MG63 (cell line): ENCODE measurements at regions not wholly inside any gene's neighbourhood (a gene's known extent, or its start where the extent isn't known, plus 50 kb on each side); places are given as distances from the start of the nearest gene placed in this dataset.

Source experiments
- DNase-seq: peaks from one replicate; pipeline ENCODE4 v3.0.0-alpha.2; 2020
- H3K27me3 ChIP-seq: fragments of 250-450 bp; sonication (Bioruptor Pico); 2 replicates; pipeline ENCODE4 v1.5.1; 2020; ENCODE audit warnings: mild to moderate bottlenecking, moderate library complexity
- H3K36me3 ChIP-seq: fragments of 250-450 bp; sonication (Bioruptor Pico); 2 replicates; pipeline ENCODE4 v1.5.1; 2020; ENCODE audit warnings: mild to moderate bottlenecking, moderate library complexity
- H3K4me3 ChIP-seq: fragments of 250-450 bp; sonication (Bioruptor Pico); 2 replicates; pipeline ENCODE4 v1.5.1; 2020; ENCODE audit warnings: mild to moderate bottlenecking, moderate library complexity
- H3K9me3 ChIP-seq: fragments of 250-450 bp; sonication (Bioruptor Pico); 2 replicates; pipeline ENCODE4 v1.5.1; 2020; ENCODE audit warnings: mild to moderate bottlenecking, moderate library complexity

DNA sequence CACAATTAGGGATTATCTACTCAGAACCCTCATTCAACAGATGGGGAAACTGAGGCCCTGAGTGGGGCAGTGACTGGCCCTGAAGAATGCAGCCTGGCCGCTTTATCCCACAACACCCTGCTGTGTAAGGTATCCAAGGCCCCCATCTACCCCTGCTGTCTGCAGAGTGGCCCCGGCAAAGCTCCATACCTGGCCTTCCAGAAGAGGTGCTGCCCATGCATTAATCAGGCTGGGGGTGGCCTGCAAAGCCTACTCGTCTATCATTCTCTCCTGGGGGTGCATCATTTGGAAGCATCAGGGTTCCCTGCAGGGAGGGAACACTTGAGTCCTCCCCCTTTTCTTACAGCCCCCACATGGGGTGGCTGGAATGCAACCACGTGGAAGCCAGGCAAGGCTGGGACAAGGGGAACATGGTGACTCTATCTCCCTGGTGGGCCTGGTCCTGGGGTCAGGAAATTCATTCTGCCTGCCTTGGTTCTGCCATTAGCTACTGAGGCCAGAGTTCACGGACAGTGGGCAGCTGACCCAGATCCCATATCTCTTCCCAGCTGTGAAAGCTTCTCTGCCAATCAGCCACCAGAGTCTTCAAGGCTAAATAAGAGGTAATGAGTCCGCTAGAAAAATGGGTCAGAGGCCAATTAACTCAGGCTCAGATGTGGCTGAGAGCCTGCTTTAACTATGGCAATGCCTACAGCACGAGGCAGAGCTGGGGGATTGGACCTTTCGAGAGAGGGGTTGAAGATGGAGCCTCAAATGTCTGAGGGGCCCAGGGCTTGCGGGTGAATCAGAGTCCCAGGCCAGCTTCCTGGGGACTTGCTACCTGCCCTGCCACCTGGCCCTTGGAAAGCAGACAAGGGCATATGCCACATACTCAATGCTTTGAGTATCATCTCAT is 72.3 kb upstream of the TOX2 start:
- Histone ChIP-seq H3K27me3 (0 out of 2 replicates have a peak, but pooled peaks cover 2% of the 10 kb centered on the region), H3K9me3 (no peaks in the 10 kb centered on the region), H3K4me3 (no peak overlapping the region), H3K36me3 (no peaks in the 10 kb centered on the region)
- no peak for DNase-seq

DNA sequence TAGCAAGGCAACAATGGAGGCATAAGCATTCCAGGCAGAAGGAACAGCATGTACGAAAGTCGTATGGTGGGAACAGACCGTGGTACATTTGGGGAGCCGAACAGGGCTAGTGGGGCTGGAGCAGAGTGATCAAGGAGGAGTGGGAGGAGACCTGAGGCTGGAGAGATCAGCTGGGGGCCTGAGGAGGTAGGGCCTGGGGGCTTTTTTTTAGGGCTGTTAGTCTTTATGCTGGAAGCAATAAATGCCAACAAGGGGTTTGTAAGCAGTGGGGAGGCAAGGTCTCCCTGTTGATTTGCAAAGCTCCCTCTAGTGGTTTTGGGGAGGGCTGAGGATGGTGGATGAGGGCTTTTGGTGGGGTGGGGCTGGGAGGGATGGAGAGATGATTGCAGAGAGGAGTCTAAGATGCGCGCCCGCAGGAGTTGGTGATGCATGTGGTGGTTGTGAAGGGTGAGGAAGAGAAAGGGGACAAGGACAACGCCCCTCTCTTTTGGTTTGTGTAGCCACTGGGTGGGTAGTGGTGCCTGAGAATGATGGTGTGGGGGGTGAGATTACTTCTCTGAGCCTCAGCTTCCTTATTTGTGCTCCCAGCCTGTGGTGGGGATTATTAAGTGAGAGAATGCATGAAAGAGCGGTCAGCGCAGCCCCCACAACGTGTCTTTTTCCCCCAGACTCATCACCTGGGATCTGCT is 74.1 kb upstream of the TOX2 start:
- no peaks in the 10 kb centered on the region for H3K36me3 ChIP-seq
- H3K4me3 ChIP-seq, result no peak overlapping the region
- DNase-seq, result peak; percentile 29
- H3K27me3 ChIP-seq, result peaks cover 2% of the 10 kb centered on the region; the same call in 1 of the 2 replicates
- no peaks in the 10 kb centered on the region for H3K9me3 ChIP-seq

DNA sequence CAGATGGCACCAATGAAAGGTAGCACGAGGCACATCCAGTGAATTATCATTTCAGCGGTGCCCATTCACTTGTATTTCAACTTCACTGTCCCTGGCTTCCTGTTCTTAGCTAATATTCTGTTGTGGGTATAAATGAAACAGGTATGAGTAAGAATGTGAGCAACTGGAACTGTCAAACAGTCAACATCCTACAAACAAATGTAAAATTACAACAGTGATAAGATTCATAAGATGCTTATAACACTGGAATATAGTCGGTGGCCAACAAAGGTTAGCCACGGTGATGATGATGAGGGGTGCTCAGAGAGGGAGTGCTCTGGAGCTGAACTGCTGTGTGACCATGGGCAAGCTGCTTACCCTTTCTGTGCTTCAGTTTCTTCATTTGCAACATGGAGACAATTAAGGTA is 74.9 kb upstream of the TOX2 start:
- Histone ChIP-seq H3K36me3 (no peaks in the 10 kb centered on the region), H3K27me3 (peaks cover 2% of the 10 kb centered on the region; the same call in 1 of the 2 replicates)

DNA sequence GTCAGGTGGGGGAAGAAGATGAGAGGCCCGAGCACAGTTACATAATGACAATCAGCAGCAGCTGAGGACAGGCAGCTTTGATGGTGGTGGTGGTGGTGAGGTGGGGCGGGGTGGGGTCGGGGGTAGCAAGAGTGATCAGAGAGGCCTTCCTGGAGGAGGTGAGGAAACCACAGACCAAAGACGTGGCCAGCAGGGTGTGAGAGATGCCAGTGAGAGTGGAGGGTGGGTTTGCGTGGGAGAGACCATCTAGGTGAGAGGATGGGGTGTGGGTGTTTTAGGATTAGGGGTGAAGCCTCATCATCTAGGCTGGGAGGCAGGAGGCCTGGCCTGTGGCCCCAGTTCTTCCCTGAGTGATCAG is 76.0 kb upstream of the TOX2 start:
- no peak for DNase-seq
- H3K9me3 ChIP-seq, result no peaks in the 10 kb centered on the region
- no peaks in the 10 kb centered on the region for H3K36me3 ChIP-seq
- H3K4me3 ChIP-seq, result no peak overlapping the region
- H3K27me3 ChIP-seq, result peaks cover 2% of the 10 kb centered on the region; the same call in 1 of the 2 replicates

More for the DNA sequence above, 74.9 kb upstream of the TOX2 start:
- no peaks in the 10 kb centered on the region for H3K9me3 ChIP-seq
- no peak for DNase-seq
- H3K4me3 ChIP-seq, result no peak overlapping the region

DNA sequence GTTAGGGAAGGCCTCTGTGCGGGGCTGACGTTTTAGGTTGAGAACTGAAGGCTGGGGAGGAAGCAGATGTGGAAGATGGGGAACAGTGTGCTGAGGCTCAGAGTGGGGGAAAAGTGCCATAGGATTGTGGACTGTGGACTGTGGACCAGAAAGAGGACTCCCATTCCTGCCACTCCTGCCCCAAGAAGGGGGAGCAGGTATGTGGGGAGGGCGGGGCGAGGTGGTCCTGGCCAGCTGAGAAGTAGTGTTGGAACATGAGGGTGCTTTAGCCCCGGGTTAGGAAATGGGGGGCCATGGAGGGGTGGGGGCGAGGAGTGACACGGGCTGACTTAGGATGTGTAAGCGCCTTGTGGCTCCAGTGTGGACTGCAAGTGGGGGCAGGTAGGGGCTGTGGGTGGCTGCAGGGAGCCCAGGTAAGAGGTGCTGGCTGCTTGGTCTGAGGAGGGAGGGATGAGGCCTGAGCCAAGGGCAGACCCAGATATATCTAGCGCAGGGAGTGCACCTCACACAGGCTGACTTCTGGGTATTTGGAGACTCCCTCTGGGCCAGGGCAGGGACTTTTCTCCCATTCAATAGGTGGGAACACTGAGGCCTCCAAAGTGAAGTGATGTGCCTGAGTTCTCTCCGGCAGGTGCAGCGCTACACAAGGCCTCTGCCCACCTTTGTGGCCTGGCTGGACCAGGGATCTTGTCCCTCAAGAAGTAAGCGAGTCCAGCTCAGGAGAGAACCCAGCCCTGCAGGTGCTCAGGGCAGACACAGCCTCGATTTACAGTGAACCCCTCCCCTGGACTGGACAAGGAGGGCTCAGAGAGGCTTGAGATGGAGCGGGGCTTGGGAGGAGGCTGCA is 76.6 kb upstream of the TOX2 start:
- no peak for DNase-seq
- peaks cover 2% of the 10 kb centered on the region; the same call in 1 of the 2 replicates for H3K27me3 ChIP-seq
- H3K36me3 ChIP-seq, result no peaks in the 10 kb centered on the region
- H3K9me3 ChIP-seq, result no peaks in the 10 kb centered on the region
- no peak overlapping the region for H3K4me3 ChIP-seq

DNA sequence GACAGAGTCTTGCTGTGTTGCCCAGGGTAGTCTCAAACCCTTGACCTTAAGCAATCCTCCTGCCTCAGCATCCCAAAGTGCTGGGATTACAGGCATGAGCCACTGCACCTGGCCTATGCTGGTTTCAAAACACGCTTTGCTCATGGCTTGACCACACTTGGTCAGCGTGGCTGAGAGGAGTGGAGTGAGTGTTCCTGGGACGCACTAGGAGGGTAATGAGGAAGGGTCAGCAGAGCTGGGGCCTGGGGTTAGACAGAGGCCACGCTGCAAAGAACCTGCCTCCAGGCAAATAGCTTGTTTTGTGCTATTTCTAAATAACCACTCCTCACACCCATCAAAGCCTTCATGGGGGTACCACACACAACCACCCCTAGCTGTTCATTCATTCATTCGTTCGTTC is 77.9 kb upstream of the TOX2 start:
- Histone ChIP-seq H3K36me3 (no peaks in the 10 kb centered on the region), H3K27me3 (peaks cover 2% of the 10 kb centered on the region; the same call in 1 of the 2 replicates), H3K9me3 (no peaks in the 10 kb centered on the region), H3K4me3 (no peak overlapping the region)
- DNase-seq, result no peak

DNA sequence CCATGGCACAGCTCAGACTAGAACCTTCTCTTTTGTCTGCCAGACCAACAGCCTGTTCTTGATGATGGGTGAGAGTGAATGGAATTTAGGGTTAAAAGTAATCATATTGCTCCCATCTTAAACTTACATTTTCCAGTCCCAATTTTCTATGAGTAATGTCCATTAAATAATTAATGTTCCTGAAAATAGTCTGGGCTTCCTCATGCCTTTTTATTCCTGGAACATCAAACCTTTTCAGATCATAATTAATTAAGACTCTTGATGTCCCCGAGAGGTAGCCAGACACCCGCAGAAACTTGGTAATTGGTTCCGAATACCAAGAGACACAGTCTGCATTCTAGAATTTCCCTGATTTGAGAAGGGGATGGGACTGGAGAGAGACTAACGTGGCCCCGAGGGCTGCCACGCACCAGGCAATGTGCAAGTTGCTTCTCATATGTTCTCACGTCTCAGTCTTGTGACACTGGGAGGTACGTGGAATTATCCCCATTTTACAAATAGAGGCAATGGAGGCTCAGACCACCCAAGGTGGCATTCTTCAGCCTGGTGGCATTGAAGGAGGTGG is 78.6 kb upstream of the TOX2 start:
- H3K27me3 ChIP-seq, result peaks cover 2% of the 10 kb centered on the region; the same call in 1 of the 2 replicates
- no peaks in the 10 kb centered on the region for H3K36me3 ChIP-seq
- no peaks in the 10 kb centered on the region for H3K9me3 ChIP-seq
- DNase-seq, result no peak
- H3K4me3 ChIP-seq, result no peak overlapping the region

DNA sequence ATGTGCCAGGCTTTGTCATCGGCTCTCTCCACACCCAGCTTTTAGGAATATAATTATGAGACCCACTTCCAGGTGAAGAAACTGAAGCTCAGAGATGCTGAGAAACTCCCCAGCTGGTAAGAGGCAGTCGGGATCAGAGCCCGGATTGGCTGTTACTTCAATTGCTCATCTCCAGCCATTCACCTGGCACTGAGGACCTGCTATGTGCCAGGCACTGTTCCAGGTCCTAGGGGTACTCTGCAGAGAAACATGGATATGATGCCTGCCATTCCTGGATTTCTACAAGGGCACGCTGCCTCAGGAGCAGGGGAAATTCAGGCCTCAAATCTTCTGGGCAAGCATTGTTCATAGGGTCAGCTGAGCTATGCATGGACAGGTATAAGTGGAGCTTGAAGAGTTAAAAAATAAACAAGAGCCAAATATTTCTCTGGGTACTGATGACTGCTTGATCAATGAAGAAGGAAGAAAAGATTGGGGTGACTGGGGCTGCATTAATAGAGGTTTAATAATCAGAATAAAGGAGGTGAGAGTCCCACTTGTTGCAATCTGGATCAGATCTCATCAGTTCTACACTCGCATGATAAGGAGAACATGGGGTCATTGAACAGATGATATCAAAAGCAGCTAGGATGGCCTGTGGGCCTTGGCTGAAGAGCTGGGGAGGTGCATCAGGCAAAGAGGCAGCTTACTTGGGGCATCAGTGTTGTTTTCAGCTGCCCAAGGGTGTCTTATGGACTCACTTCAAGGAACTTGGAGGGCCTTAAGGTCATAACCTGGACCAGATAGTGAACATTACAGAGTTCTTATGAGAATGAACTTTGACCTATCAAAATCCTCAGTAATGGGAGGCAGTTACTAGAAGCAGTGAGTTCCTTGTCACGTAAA is 80.9 kb upstream of the TOX2 start:
- peaks cover 3% of the 10 kb centered on the region; the same call in 1 of the 2 replicates for H3K9me3 ChIP-seq
- no peak for DNase-seq
- no peaks in the 10 kb centered on the region; the same call in none of the 2 replicates for H3K27me3 ChIP-seq
- H3K4me3 ChIP-seq, result no peak overlapping the region
- H3K36me3 ChIP-seq, result no peaks in the 10 kb centered on the region

DNA sequence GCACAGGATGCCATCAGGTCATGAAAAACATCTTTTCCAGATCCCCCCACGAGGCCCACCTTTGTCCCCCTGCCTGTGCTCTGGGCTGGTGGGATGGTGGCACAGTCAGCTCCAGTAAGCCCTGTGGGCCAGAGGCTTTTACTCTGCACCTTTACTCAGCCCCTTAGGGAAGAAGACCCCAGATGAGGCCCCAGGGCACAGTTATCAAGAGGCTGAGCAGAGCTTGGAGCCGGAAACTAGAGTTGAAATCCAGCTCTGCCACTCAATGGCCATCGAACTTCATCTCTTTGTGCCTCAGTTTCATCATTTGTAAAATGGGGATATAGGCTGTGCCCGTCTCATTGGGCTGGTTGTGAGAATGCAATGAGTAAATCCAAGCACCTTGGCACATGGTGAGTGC is 81.7 kb upstream of the TOX2 start:
- Histone ChIP-seq H3K4me3 (no peak overlapping the region), H3K9me3 (peaks cover 3% of the 10 kb centered on the region; the same call in 1 of the 2 replicates), H3K36me3 (no peaks in the 10 kb centered on the region), H3K27me3 (no peaks in the 10 kb centered on the region; the same call in none of the 2 replicates)
- DNase-seq, result no peak

DNA sequence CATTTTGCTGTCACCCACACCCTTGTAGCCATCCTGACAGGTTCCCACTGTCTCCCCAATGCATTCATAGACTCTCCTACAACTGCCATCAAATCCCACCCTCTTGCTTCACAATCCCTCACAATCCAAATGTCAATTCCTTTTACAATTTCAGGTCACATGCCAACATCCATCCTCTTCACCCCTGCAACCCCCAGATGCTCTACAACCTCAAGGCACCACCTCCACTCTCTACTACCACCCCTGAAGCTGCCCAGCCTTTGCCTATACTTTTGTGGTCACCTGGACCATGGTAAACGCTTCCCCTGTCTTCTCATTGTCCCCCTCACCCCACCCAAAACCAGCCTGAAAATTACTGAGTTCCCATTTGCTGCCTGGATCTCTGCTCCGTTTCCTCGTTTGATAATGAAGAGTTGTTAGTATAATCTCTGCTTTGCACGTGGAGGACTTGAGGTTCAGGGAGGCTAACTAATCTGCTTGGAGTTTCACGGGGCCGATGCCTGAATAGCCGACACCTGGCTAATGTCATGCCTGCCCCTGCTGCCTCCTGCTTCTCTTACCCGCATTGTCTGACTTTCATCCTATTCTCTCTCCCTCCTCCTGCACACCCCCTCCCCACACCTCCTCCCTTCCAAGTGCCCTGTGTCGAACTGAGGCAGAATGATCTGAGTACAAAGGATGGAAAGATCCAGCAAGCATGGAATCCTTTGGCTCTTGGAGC is 82.4 kb upstream of the TOX2 start:
- no peak overlapping the region for H3K4me3 ChIP-seq
- peaks cover 3% of the 10 kb centered on the region; the same call in 1 of the 2 replicates for H3K9me3 ChIP-seq
- DNase-seq, result no peak
- no peaks in the 10 kb centered on the region; the same call in none of the 2 replicates for H3K27me3 ChIP-seq
- H3K36me3 ChIP-seq, result no peaks in the 10 kb centered on the region

DNA sequence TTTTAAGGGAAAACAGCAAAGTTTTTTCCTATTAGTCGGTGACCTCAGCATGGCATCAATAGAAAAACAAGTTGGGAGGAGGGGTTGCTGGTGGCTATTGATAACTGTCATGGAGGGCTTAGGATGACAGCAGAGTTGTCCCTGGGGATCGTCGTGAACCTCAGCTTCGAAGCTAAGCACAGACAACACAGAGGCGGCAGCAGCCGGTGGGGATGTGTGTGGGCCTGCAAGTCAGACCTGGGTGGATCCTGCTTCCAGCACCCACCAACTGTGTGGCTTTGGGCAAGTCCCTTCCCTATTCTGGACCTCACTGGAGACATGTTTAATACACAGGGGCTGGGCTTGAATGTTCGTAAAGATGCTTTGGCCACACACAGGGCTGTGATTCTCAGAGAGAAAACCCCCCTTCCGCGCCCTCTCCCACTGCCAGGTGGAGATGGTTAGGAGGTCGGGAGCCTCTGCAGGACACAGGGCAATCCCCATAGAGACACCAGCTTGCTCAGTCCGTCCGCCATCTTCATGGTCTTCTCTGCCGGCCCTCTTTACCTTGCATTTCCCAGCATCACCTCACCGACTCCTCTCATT is 83.1 kb upstream of the TOX2 start:
- Histone ChIP-seq H3K36me3 (no peaks in the 10 kb centered on the region), H3K4me3 (no peak overlapping the region), H3K27me3 (no peaks in the 10 kb centered on the region; the same call in none of the 2 replicates), H3K9me3 (peaks cover 3% of the 10 kb centered on the region; the same call in 1 of the 2 replicates)
- DNase-seq, result no peak

DNA sequence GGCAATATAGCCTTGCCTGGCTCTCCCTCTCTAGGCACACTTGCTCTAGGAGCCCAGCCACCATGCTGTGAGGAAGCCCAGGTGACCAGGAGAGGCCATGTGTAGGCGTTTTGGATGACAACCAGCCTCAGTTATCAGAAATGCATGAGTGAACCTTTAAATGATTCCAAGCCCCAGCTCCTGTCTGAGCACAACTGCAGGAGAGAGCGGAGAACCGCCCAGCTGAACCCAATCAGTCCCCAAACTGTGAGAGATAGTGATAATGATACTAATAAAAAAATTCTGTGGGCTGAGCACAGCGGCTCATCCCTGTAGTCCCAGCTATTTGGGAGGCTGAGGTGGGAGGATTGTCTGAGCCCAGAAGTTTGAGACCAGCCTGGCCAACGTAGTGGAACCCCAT is 83.8 kb upstream of the TOX2 start:
- Histone ChIP-seq H3K27me3 (peaks cover under 1% of the 10 kb centered on the region; the same call in 1 of the 2 replicates), H3K4me3 (no peak overlapping the region), H3K9me3 (peaks cover 3% of the 10 kb centered on the region; the same call in 1 of the 2 replicates), H3K36me3 (no peaks in the 10 kb centered on the region)
- DNase-seq, result no peak

DNA sequence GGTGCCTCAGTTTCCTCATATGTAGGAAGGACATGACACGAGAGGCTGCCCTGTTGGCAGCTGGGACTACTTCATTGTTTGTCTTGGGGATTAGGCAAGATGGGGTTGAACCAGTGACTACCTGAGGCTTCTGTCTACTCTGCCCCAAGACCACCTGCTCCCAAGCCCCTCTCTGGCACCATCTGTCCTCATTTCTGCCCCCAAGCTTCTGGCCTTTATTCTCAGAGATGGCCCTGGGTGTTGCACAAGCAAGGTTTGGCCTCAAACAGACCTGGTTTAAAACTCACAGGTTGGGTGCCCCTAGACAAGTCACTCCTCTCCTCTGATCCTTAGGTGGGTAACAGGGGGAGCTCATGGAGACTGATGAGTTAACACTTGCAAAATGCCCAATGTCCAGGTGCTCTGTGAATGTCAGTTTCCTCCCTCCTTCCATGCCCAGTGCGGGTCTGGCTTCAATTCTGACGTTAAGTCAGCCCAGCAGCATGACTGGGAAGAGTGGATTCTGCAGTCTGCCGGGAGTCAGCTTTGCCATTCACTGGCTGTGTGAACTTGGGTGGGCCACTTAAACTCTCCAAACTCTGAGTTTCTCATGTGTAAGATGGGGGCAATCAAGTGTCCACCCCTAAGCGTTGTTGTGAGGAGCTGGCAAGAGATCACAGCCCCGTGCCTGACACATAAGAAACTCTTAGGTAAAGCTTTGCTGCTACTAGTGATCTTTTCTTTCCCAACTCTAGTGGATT is 84.5 kb upstream of the TOX2 start:
- Histone ChIP-seq H3K36me3 (no peaks in the 10 kb centered on the region), H3K4me3 (no peak overlapping the region), H3K9me3 (peaks cover 3% of the 10 kb centered on the region; the same call in 1 of the 2 replicates), H3K27me3 (peaks cover 2% of the 10 kb centered on the region; the same call in 1 of the 2 replicates)
- DNase-seq, result no peak
